OCI-LY3 (cell line): ENCODE measurements at regions not wholly inside any gene's neighbourhood (a gene's known extent, or its start where the extent isn't known, plus 50 kb on each side); places are given as distances from the start of the nearest gene placed in this dataset.

ENCODE experiments used
- H2AFZ ChIP-seq: fragments of 200-600, 300-600 bp; shearing (Covaris generic); 2 replicates; pipeline ENCODE4 v1.6.0; 2014; ENCODE audit warnings: antibody characterized with exemption, low read depth, low read length
- H3K27ac ChIP-seq: fragments of 200-600, 300-600 bp; sonication (generic); 2 replicates; pipeline ENCODE4 v1.5.1; 2014; ENCODE audit warnings: mild to moderate bottlenecking, low read length, moderate library complexity, mixed read lengths
- H3K27me3 ChIP-seq: fragments of 200-600, 300-600 bp; sonication (generic); 2 replicates; pipeline ENCODE4 v1.6.1; 2014; ENCODE audit warnings: low read depth, low read length, mixed read lengths
- H3K36me3 ChIP-seq: fragments of 200-600, 300-600 bp; sonication (generic); replicated peaks from 2 replicates; pipeline ENCODE3; 2014; ENCODE audit warnings: low read depth, low read length, mixed read lengths
- H3K4me1 ChIP-seq: fragments of 300-600, 200-600 bp; sonication (generic); 2 replicates; pipeline ENCODE4 v1.6.1; 2014; ENCODE audit warnings: low read length, mixed read lengths
- H3K4me2 ChIP-seq: fragments of 200-600, 300-600 bp; sonication (generic); 2 replicates; pipeline ENCODE4 v1.6.1; 2014; ENCODE audit warnings: low read length, mixed read lengths
- H3K4me3 ChIP-seq: fragments of 300-600, 200-600 bp; sonication (generic); 2 replicates; pipeline ENCODE4 v1.5.1; 2014; ENCODE audit warnings: antibody characterized with exemption, mild to moderate bottlenecking, low read length, moderate library complexity
- H3K79me2 ChIP-seq: fragments of 300-600, 200-600 bp; shearing (Covaris generic); 2 replicates; pipeline ENCODE4 v1.6.1; 2014; ENCODE audit warnings: mild to moderate bottlenecking, low read length, mixed read lengths
- H3K9ac ChIP-seq: fragments of 300-600, 200-600 bp; shearing (Covaris generic); 2 replicates; pipeline ENCODE4 v1.6.0; 2014; ENCODE audit warnings: mild to moderate bottlenecking, low read length, moderate library complexity
- H3K9me3 ChIP-seq: fragments of 200-600, 300-600 bp; shearing (Covaris generic); 2 replicates; pipeline ENCODE4 v1.6.1; 2014; ENCODE audit warnings: low read length, mixed read lengths; ENCODE audit not compliant: insufficient read depth
- H4K20me1 ChIP-seq: fragments of 200-600, 300-600 bp; sonication (generic); 2 replicates; pipeline ENCODE4 v1.6.1; 2016; ENCODE audit warnings: low read length, mixed read lengths; ENCODE audit not compliant: insufficient read depth
- EZH2phosphoT487 ChIP-seq: fragments of 200-600 bp; shearing (Covaris generic); IDR thresholded peaks from 2 replicates; pipeline ENCODE4 v1.6.1; 2018; ENCODE audit warnings: antibody characterized with exemption, mixed run types, low read depth
- TF ChIP-seq, protein P1 (sequence below): fragments of 200-600, 300-600 bp; sonication (generic); IDR thresholded peaks from 2 replicates; pipeline ENCODE4 v1.5.1; 2014; ENCODE audit warnings: antibody characterized with exemption, low read length, low read depth

DNA sequence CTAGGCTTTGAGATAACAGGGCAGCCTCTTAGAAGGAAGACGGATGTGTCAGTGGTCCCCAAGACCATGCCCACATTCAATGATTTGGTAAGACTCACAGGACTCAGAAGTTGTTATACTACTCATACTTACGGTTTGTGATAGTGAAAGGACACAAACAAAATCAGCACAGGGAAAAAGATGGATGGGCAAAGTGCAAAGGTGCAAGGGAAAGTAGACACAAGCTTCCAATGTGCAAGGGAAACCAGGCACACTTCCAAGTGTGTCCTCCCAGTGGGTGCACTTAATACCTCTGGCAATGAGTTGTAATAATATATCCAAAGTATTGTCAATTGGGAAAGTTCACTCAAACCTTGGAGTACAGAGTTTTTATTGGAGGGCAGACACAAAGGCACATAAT, 53.8 kb upstream of the VCX start:
- H4K20me1 ChIP-seq = no peaks in the 10 kb centered on the region

GRCh38 chrX:7788334-7788733, 54.6 kb upstream of the VCX start:
- H3K36me3 ChIP-seq = no peaks in the 10 kb centered on the region
- H3K4me1 ChIP-seq = no peaks in the 10 kb centered on the region
- no peak for TF ChIP-seq EZH2phosphoT487
- TF ChIP-seq, protein P1, sequence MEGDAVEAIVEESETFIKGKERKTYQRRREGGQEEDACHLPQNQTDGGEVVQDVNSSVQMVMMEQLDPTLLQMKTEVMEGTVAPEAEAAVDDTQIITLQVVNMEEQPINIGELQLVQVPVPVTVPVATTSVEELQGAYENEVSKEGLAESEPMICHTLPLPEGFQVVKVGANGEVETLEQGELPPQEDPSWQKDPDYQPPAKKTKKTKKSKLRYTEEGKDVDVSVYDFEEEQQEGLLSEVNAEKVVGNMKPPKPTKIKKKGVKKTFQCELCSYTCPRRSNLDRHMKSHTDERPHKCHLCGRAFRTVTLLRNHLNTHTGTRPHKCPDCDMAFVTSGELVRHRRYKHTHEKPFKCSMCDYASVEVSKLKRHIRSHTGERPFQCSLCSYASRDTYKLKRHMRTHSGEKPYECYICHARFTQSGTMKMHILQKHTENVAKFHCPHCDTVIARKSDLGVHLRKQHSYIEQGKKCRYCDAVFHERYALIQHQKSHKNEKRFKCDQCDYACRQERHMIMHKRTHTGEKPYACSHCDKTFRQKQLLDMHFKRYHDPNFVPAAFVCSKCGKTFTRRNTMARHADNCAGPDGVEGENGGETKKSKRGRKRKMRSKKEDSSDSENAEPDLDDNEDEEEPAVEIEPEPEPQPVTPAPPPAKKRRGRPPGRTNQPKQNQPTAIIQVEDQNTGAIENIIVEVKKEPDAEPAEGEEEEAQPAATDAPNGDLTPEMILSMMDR = no peak
- no peak overlapping the region for H3K27ac ChIP-seq
- H3K9me3 ChIP-seq = no peaks in the 10 kb centered on the region
- H3K4me3 ChIP-seq = no peak overlapping the region
- H3K27me3 ChIP-seq = no peaks in the 10 kb centered on the region
- H3K9ac ChIP-seq = no peak overlapping the region
- H3K79me2 ChIP-seq = no peaks in the 10 kb centered on the region
- H3K4me2 ChIP-seq = no peak overlapping the region
- H2AFZ ChIP-seq = no peak overlapping the region
- H4K20me1 ChIP-seq = no peaks in the 10 kb centered on the region

More for the DNA sequence above, 53.8 kb upstream of the VCX start:
- no peaks in the 10 kb centered on the region for H3K9me3 ChIP-seq
- TF ChIP-seq EZH2phosphoT487 = no peak
- TF ChIP-seq, protein P1 = no peak
- no peaks in the 10 kb centered on the region for H3K79me2 ChIP-seq
- no peak overlapping the region for H3K9ac ChIP-seq
- no peaks in the 10 kb centered on the region for H3K4me1 ChIP-seq
- no peak overlapping the region for H3K4me3 ChIP-seq
- H3K27me3 ChIP-seq = no peaks in the 10 kb centered on the region
- H3K27ac ChIP-seq = no peak overlapping the region
- no peaks in the 10 kb centered on the region for H3K36me3 ChIP-seq
- H3K4me2 ChIP-seq = no peak overlapping the region
- H2AFZ ChIP-seq = no peak overlapping the region

GRCh38 chrX:7787714-7788113, 55.3 kb upstream of the VCX start:
- no peak overlapping the region for H3K9ac ChIP-seq
- no peak overlapping the region for H3K4me3 ChIP-seq
- no peak overlapping the region for H2AFZ ChIP-seq
- H4K20me1 ChIP-seq = no peaks in the 10 kb centered on the region
- H3K4me2 ChIP-seq = no peak overlapping the region
- no peaks in the 10 kb centered on the region for H3K79me2 ChIP-seq
- H3K4me1 ChIP-seq = no peaks in the 10 kb centered on the region
- no peak overlapping the region for H3K27ac ChIP-seq
- no peaks in the 10 kb centered on the region for H3K9me3 ChIP-seq
- TF ChIP-seq, protein P1 = no peak
- no peak for TF ChIP-seq EZH2phosphoT487
- no peaks in the 10 kb centered on the region for H3K36me3 ChIP-seq
- H3K27me3 ChIP-seq = no peaks in the 10 kb centered on the region

GRCh38 chrX:7784580-7784979, 58.4 kb upstream of the VCX start:
- H3K27me3 ChIP-seq = no peaks in the 10 kb centered on the region
- H3K79me2 ChIP-seq = no peaks in the 10 kb centered on the region
- H3K27ac ChIP-seq = no peak overlapping the region
- TF ChIP-seq, protein P1 = no peak
- TF ChIP-seq EZH2phosphoT487 = no peak
- no peaks in the 10 kb centered on the region for H3K4me1 ChIP-seq
- no peak overlapping the region for H2AFZ ChIP-seq
- no peak overlapping the region for H3K4me3 ChIP-seq
- H3K9ac ChIP-seq = no peak overlapping the region
- H3K4me2 ChIP-seq = no peak overlapping the region
- no peaks in the 10 kb centered on the region for H3K9me3 ChIP-seq
- H4K20me1 ChIP-seq = no peaks in the 10 kb centered on the region
- H3K36me3 ChIP-seq = no peaks in the 10 kb centered on the region
